Cardiac muscle cell (in vitro differentiated cells and primary cell): ENCODE measurements at regions not wholly inside any gene's neighbourhood (a gene's known extent, or its start where the extent isn't known, plus 50 kb on each side); places are given as distances from the start of the nearest gene placed in this dataset.
"Not testable (repeated sequence)": the region's sequence is repeated elsewhere in the genome, so short reads cannot be mapped to it uniquely, and the experiment has no call there.

Experiments used
- DNase-seq, 2 donors: peaks; one replicate each; pipeline versions ENCODE4 v3.0.0 to v3.0.0-alpha.2; 2010 to 2017; ENCODE audit warnings: low read depth in 1 of 2, low spot score in 1 of 2
- H3K27ac ChIP-seq: fragments of 200-600 bp; sonication (generic); 2 replicates; pipeline ENCODE4 v1.5.1; 2016
- H3K27me3 ChIP-seq: fragments of 200-600 bp; sonication (generic); 2 replicates; pipeline ENCODE4 v1.6.0; 2016; ENCODE audit warnings: control low read depth
- H3K36me3 ChIP-seq: fragments of 200-600 bp; sonication (generic); 2 replicates; pipeline ENCODE4 v1.5.1; 2016; ENCODE audit warnings: control low read depth
- H3K4me1 ChIP-seq: fragments of 200-600 bp; sonication (generic); 2 replicates; pipeline ENCODE4 v1.8.1; 2017; ENCODE audit warnings: low read depth, mild to moderate bottlenecking, mixed run types
- H3K4me3 ChIP-seq: fragments of 200-600 bp; sonication (generic); 2 replicates; pipeline ENCODE4 v1.5.1; 2016; ENCODE audit warnings: mild to moderate bottlenecking
- H3K9me3 ChIP-seq: fragments of 200-600 bp; sonication (generic); 2 replicates; pipeline ENCODE4 v1.5.1; 2017; ENCODE audit warnings: low read depth, mild to moderate bottlenecking, control low read depth
- TF ChIP-seq, protein P1 (sequence below): IDR thresholded peaks from 2 replicates; pipeline ENCODE4 v1.5.1; 2012; ENCODE audit warnings: low read depth, mild to moderate bottlenecking, low read length

GRCh38 chr4:29081234-29081955, 1638.8 kb upstream of the PCDH7 start:
- no peaks in the 10 kb centered on the region for H3K27me3 ChIP-seq
- H3K4me3 ChIP-seq = no peak overlapping the region
- no peak overlapping the region for H3K27ac ChIP-seq
- H3K4me1 ChIP-seq = no peaks in the 10 kb centered on the region
- DNase-seq = peak in 1 of 2 donors; percentile 2
- TF ChIP-seq, protein P1, sequence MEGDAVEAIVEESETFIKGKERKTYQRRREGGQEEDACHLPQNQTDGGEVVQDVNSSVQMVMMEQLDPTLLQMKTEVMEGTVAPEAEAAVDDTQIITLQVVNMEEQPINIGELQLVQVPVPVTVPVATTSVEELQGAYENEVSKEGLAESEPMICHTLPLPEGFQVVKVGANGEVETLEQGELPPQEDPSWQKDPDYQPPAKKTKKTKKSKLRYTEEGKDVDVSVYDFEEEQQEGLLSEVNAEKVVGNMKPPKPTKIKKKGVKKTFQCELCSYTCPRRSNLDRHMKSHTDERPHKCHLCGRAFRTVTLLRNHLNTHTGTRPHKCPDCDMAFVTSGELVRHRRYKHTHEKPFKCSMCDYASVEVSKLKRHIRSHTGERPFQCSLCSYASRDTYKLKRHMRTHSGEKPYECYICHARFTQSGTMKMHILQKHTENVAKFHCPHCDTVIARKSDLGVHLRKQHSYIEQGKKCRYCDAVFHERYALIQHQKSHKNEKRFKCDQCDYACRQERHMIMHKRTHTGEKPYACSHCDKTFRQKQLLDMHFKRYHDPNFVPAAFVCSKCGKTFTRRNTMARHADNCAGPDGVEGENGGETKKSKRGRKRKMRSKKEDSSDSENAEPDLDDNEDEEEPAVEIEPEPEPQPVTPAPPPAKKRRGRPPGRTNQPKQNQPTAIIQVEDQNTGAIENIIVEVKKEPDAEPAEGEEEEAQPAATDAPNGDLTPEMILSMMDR = no peak
- no peaks in the 10 kb centered on the region for H3K36me3 ChIP-seq
- no peaks in the 10 kb centered on the region for H3K9me3 ChIP-seq

DNA sequence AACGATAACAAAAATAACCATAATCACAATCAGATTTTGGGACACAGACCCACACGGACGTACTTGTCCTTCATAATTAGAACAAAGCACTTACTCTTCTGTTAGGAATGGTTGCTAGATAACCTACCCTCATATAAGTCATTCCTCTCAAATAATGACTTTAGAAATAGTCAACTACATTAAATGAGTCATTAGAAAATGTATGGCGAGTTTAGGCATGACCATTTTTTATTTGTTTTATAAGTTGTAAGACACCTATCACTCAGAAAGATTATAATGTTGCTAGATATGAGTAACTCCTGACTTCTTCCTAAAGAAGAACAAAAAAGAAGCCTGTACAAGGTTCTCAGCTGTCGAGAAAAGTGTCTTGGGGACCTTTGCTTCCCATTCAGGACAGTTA, 1637.5 kb upstream of the PCDH7 start:
- no peaks in the 10 kb centered on the region for H3K36me3 ChIP-seq
- TF ChIP-seq, protein P1 = no peak
- H3K4me1 ChIP-seq = no peaks in the 10 kb centered on the region
- H3K27me3 ChIP-seq = no peaks in the 10 kb centered on the region
- H3K27ac ChIP-seq = no peak overlapping the region
- no peaks in the 10 kb centered on the region for H3K9me3 ChIP-seq
- no peak for DNase-seq
- no peak overlapping the region for H3K4me3 ChIP-seq

DNA sequence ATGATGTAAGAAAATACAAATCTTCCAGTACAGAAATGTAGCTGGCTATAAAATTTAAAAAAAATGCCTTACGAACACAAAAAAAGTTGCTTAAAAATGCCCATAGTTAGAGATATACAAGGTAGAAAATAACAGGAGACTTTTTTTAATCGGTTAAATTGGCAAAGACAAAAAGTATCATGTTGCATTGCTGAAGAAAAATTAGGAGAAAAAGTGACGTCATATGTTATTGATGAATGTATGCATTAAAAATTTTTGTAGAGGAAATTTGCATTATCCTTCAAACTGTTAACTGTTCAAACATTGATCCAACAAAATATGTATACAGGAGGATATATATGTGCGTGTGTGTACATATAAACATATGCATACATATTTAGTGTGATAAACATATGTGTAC, 1634.4 kb upstream of the PCDH7 start:
- no peaks in the 10 kb centered on the region for H3K27me3 ChIP-seq
- H3K27ac ChIP-seq = no peak overlapping the region
- H3K36me3 ChIP-seq = no peaks in the 10 kb centered on the region
- DNase-seq = no peak
- no peaks in the 10 kb centered on the region for H3K9me3 ChIP-seq
- H3K4me3 ChIP-seq = no peak overlapping the region
- no peaks in the 10 kb centered on the region for H3K4me1 ChIP-seq
- TF ChIP-seq, protein P1 = no peak

GRCh38 chr4:29104694-29105093, 1615.5 kb upstream of the PCDH7 start:
- H3K36me3 ChIP-seq = no peaks in the 10 kb centered on the region
- DNase-seq = no peak
- no peak overlapping the region for H3K27ac ChIP-seq
- H3K27me3 ChIP-seq = no peaks in the 10 kb centered on the region
- H3K9me3 ChIP-seq = no peaks in the 10 kb centered on the region
- H3K4me3 ChIP-seq = no peak overlapping the region
- TF ChIP-seq, protein P1 = no peak
- H3K4me1 ChIP-seq = no peaks in the 10 kb centered on the region

DNA sequence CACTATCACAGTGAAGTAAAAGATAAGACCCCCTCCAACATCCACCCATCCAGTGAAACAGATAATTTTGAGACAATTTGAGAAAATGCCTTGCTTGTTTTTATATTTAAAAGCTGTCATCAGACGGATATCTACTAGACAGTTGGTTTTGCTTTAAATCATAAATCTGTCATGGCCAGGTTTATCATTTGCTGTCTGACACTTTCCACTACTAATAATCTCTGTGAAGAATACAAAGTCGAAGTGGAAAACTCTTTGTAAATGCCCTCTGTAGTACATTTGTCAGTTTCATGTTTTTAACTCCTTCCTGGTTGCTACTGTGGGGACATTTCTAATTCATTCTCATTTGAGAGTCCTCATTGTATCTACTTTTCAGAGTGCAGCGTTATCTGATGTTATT, 1606.2 kb upstream of the PCDH7 start:
- no peak for DNase-seq
- Histone ChIP-seq H3K9me3 (no peaks in the 10 kb centered on the region), H3K27ac (no peak overlapping the region), H3K27me3 (no peaks in the 10 kb centered on the region), H3K4me3 (no peak overlapping the region), H3K36me3 (no peaks in the 10 kb centered on the region), H3K4me1 (no peaks in the 10 kb centered on the region)
- TF ChIP-seq, protein P1 = no peak

GRCh38 chr4:29117231-29117722, 1602.9 kb upstream of the PCDH7 start:
- not testable (repeated sequence) for DNase-seq, H3K27ac ChIP-seq, H3K9me3 ChIP-seq, H3K4me3 ChIP-seq, H3K27me3 ChIP-seq, H3K4me1 ChIP-seq, H3K36me3 ChIP-seq
